ENCODE measurements at regions not wholly inside any gene's neighbourhood (a gene's known extent, or its start where the extent isn't known, plus 50 kb on each side); places are given as distances from the start of the nearest gene placed in this dataset.

DNA sequence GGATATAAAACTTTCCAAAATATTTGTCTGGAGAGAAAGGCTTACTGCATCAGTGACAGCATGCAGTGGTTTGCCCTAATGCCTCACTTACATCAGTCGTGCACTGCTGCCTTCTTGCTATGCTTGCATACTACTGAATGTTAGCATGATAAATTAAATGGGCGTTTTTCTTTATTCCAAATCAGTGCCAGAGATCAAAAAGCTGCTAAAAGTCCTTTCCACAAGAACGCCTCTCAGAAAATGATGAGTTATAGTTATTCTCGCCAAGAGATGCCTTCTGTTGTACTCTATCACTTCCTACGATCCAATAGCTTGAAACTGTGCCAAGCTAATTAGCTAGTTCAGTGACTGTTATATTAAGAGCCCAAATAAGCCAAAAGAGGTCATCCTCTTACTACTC, 345.8 kb upstream of the ROBO2 start:
- DNase-seq (ENCODE audit: low read depth) = no peak

- DNase-seq (ENCODE audit: low read depth) = no peak
These were observed 341.7 kb upstream of the ROBO2 start for GRCh38 chr3:76698136-76698706.

DNA sequence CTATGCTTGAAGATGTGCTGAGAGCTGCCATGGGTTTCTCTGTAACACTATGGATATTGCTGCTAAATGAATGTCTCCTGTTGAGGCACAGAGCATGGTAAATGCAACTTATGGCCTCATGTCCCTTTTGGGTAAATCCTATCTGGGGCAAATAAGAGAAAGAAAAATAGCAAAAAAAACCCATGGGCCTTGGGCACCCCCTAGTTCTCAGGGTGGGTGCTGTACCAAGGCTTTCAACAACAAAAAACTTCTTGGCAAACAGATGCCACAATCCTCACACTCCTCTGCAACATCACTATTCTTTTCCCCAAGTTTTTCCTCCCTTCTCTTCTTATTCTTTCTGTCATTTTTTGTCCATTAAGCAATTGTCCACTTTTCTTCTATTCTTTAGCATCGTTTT, 340.1 kb upstream of the ROBO2 start:
- no peak for DNase-seq (ENCODE audit: low read depth)

DNA sequence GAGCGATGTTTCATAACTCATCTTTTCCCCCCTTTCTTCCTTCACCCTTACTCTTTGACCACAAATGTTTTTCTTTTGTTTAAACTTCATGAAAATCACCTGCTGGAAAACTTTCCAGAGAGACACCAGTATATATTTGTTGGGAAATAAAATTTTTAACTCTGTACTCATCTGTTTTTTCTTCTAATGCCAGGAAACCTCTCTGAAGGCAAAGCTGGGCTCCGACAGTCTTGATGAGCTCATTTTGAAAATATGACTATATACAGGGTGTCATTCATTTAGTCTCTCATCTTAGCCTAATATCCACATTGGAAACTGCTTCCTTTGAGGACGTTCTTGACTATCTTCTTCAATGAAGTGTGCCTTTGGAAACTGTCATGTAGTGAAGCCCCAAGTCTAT, 339.6 kb upstream of the ROBO2 start:
- no peak for DNase-seq (ENCODE audit: low read depth)

DNA sequence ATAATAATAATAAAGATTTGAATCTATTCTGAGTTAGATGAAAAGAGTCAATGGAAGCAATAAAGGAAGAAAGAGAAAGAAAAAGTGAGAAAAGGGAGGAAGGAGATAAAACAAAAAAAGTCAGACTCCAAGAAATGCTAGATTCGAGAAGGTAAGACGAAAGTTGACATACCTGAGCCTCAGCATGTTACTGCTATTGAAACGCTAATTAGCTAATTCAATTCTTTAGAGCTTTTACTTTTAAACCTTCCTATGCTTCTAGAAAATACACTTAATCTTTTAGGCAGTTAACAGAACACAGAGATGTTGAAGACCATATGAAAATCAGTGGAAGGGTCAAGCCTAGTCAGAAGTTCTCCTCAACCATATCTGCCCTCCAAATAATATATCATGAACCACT, 337.2 kb upstream of the ROBO2 start:
- no peak for DNase-seq (ENCODE audit: low read depth)

- no peak for DNase-seq (ENCODE audit: low read depth)
These were observed 324.5 kb upstream of the ROBO2 start for GRCh38 chr3:76715426-76715825.

- DNase-seq (ENCODE audit: low read depth) = no peak
These were observed 316.5 kb upstream of the ROBO2 start for GRCh38 chr3:76723366-76723765.

DNA sequence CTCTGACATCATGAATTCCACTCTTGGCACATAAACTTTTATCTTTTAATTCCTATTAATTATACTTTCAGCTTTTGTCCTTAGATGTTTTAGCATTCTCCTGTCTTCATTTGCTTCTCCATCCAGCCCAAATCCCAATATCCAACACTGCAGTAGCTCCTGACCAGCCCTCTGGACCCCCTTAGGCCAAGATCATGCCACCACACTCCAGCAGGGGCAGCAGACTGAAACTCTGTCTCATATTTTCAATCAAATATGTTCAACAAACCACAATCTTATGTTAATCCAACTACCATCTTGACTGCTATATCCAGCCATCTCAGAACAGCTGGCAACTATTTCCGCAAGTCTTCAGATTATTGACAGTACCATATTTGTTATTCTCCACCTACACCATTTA, 315.8 kb upstream of the ROBO2 start:
- DNase-seq (ENCODE audit: low read depth) = no peak

DNA sequence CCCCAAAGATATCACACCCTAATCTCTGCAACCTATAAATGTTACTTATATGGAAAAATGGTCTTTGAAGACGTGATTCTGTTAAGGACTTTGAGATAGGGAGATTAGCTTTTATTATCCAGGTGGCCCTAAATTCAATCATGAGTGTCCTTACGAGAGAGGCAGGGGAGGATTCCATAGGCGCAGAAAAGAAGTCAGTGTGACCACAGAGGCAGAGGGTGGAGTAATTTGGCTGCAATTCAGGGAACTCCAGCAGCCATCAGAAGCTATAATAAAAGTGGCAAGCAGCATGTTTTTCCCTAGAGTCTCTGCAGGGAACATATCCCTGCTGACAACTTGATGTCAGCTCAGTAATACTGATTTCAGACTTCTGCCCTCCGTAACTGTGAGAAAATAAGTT, 315.2 kb upstream of the ROBO2 start:
- DNase-seq (ENCODE audit: low read depth) = no peak

GRCh38 chr3:76726034-76726433, 313.9 kb upstream of the ROBO2 start:
- no peak for DNase-seq (ENCODE audit: low read depth)

DNA sequence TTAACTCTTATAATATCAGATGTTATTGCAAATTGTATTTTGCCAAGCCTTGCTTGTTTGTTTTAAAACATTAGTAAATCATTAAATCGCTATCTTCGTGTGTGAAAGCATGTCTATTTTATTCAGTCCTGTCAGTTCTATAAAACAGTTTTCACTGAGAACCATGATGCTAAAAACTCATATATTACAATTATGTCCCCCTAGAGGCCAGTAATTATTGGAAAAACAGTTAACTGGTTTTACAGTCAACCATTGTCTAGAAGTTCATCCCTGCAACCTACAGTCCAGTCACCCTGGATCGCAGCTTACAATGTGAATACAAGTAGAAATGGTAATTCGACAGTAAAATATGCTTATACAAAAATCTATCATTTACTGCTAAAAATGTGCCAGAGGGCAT, 311.5 kb upstream of the ROBO2 start:
- DNase-seq (ENCODE audit: low read depth) = no peak

GRCh38 chr3:76731471-76731870, 308.4 kb upstream of the ROBO2 start:
- no peak for DNase-seq (ENCODE audit: low read depth)

GRCh38 chr3:76733073-76733759, 306.7 kb upstream of the ROBO2 start:
- no peak for DNase-seq (ENCODE audit: low read depth)

GRCh38 chr3:76735152-76735551, 304.7 kb upstream of the ROBO2 start:
- no peak for DNase-seq (ENCODE audit: low read depth)

GRCh38 chr3:76753599-76753998, 286.3 kb upstream of the ROBO2 start:
- no peak for DNase-seq (ENCODE audit: low read depth)

- no peak for DNase-seq (ENCODE audit: low read depth)
These were observed 285.7 kb upstream of the ROBO2 start for GRCh38 chr3:76754247-76754646.

DNA sequence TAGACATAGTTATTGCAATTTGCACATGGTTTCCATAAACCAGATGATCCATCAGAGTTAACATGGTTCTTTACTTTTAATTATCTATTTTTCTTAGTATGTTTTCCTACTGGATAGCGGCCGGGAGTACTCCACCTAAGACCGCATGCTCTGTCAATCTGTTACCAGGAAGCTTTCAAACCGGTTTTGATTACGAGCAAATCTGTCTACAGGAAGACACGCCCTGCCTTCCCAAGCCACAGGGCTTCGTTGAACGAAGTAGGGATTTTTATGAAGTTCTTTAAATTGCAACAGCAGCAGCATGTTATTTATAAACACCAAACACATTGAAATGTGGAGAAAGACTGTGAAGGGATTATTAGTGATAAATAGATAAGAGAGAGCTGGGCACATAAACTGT, 283.3 kb upstream of the ROBO2 start:
- DNase-seq (ENCODE audit: low read depth) = no peak

- no peak for DNase-seq (ENCODE audit: low read depth)
These were observed 279.6 kb upstream of the ROBO2 start for GRCh38 chr3:76760336-76760735.

DNA sequence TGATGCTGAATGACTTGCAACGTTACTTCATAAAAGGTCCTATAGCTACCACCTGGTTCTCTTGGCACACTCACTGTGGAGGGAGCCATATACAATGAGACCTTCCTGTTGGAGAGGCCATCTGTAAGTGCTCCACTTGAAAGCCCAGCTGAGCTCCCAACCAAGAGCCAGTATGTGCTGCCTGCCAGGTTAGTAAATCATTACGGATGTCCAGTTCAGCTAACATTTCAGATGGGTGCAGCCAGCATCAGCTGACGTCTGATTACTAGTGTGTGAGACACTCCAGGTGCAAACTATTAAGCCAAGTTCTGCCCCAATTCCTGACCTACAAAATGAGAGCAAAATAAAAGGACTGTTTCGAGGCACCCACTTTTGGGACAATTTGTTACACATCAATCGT, 274.4 kb upstream of the ROBO2 start:
- no peak for DNase-seq (ENCODE audit: low read depth)

- no peak for DNase-seq (ENCODE audit: low read depth)
These were observed 271.0 kb upstream of the ROBO2 start for GRCh38 chr3:76768912-76769311.

DNA sequence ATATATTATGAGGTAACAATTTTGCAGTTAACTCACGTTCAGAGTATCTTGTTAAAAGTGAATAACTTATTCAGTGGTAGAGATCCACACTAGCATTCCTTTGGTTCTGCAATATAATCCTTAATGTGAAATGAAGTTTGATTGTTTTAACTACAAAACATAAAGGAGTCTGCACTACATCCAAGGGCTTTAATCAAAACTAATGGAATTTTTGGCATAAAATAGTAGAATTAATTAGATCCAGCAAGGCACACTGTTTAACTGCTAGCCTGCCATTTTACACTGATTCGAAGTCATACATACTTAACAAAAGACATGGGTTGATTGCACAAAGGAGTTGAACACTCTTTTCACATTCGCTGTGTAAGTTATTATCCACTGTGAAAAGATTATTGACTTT, 263.0 kb upstream of the ROBO2 start:
- no peak for DNase-seq (ENCODE audit: low read depth)

- DNase-seq (ENCODE audit: low read depth) = no peak
These were observed 251.7 kb upstream of the ROBO2 start for GRCh38 chr3:76788206-76788605.

GRCh38 chr3:76789237-76789636, 250.7 kb upstream of the ROBO2 start:
- no peak for DNase-seq (ENCODE audit: low read depth)

DNA sequence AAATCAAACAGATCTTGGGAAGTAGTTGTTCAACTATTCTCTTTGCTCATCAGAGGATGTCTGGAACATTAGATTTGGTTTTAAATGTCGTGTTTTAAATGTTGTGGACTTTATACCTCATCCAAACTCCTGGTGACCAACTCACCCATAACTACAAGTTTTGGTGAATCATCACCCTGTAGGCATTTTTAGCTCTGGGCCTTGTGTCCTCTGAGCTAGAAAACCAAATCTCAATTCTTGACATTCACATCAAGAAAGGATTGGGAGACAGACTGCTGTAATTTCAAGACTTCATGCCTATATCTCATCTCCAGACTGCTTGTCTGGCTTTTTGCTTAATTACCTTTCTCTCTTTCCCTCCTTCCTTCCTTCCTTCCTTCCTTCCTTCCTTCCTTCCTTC, 228.5 kb upstream of the ROBO2 start:
- DNase-seq (ENCODE audit: low read depth) = no peak
